Smooth muscle cell (in vitro differentiated cells): ENCODE measurements at regions not wholly inside any gene's neighbourhood (a gene's known extent, or its start where the extent isn't known, plus 50 kb on each side); places are given as distances from the start of the nearest gene placed in this dataset.

Experiments used
- DNase-seq: peaks from one replicate; lab custom pipeline; 2025; ENCODE audit not compliant: unreplicated experiment; lab: John Stamatoyannopoulos, UW
- H2AFZ ChIP-seq: fragments of 200-600 bp; sonication (generic); 2 replicates; pipeline ENCODE4 v1.6.0; 2016; ENCODE audit warnings: antibody characterized with exemption, low read depth, mild to moderate bottlenecking
- H3F3A ChIP-seq: fragments of 200-600 bp; sonication (generic); 2 replicates; pipeline ENCODE4 v1.6.0; 2017; ENCODE audit warnings: antibody characterized with exemption, low read depth
- H3K27ac ChIP-seq: fragments of 200-600 bp; sonication (generic); 2 replicates; pipeline ENCODE4 v1.5.1; 2016; ENCODE audit warnings: low read depth, mild to moderate bottlenecking
- H3K27me3 ChIP-seq: fragments of 200-600 bp; sonication (generic); 2 replicates; pipeline ENCODE4 v1.6.1; 2016; ENCODE audit warnings: low read depth, mild to moderate bottlenecking
- H3K36me3 ChIP-seq: fragments of 200-600 bp; sonication (generic); 2 replicates; pipeline ENCODE4 v1.5.1; 2016; ENCODE audit warnings: low read depth
- H3K4me1 ChIP-seq: fragments of 200-600 bp; sonication (generic); 2 replicates; pipeline ENCODE4 v1.5.1; 2016; ENCODE audit warnings: low read depth
- H3K4me2 ChIP-seq: fragments of 200-600 bp; sonication (generic); 2 replicates; pipeline ENCODE4 v1.6.0; 2016; ENCODE audit warnings: mild to moderate bottlenecking
- H3K4me3 ChIP-seq: fragments of 200-600 bp; sonication (generic); 2 replicates; pipeline ENCODE4 v1.5.1; 2016; ENCODE audit warnings: mild to moderate bottlenecking
- H3K79me2 ChIP-seq: fragments of 200-600 bp; sonication (generic); 2 replicates; pipeline ENCODE4 v1.6.0; 2016; ENCODE audit warnings: low read depth, mild to moderate bottlenecking
- H3K9ac ChIP-seq: fragments of 200-600 bp; sonication (generic); 2 replicates; pipeline ENCODE4 v1.6.0; 2016; ENCODE audit warnings: low read depth
- H3K9me3 ChIP-seq: fragments of 200-600 bp; sonication (generic); replicated peaks from 2 replicates; pipeline ENCODE4 v1.5.1; 2016; ENCODE audit warnings: low read depth
- H4K20me1 ChIP-seq: fragments of 200-600 bp; sonication (generic); 2 replicates; pipeline ENCODE4 v1.6.0; 2016; ENCODE audit warnings: low read depth
- WGBS: methylation state at CpG from one replicate; pipeline ENCODE4 v1.1.7; 2016; ENCODE audit warnings: low lambda C conversion rate; 5-methylcytosine and 5-hydroxymethylcytosine counted together
- TF ChIP-seq, protein P1 (sequence below): fragments of 200-600 bp; sonication (generic); IDR thresholded peaks from 2 replicates; pipeline ENCODE4 v1.5.1; 2017; ENCODE audit warnings: borderline replicate concordance, mild to moderate bottlenecking, antibody characterized with exemption; ENCODE audit not compliant: insufficient read depth, poor library complexity, severe bottlenecking

DNA sequence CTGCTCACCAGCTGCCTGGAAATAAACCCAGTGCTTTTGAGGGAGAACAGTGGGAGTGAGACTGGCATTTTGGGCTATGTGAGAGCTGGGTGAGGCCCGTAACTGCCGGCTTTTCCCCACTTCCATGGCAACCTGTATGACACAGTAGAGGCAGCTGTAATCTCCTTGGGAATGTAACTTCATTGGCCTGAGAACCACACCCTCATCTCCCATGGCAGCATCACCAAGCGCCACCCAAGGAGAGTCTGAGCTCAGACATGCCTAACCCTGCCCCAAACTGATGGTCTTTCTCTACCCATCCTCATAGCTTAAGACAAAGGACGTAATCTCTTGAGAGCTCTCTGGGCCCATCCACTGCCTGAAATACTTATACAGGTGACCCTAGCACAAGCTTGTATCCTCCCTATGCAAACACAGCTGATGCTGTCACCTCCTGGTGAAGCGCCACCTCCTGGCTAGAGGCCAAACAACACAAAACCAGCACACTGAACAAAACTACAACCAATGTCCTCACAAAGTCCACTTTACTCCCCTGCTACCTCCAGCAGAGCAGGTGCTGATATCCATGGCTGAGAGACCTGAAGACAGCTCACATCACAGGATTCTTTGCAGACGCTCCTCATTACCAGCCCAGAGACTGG, 763.4 kb upstream of the NRXN1 start:
- H4K20me1 ChIP-seq: no peaks in the 10 kb centered on the region
- no peaks in the 10 kb centered on the region for H3K36me3 ChIP-seq
- TF ChIP-seq, protein P1, sequence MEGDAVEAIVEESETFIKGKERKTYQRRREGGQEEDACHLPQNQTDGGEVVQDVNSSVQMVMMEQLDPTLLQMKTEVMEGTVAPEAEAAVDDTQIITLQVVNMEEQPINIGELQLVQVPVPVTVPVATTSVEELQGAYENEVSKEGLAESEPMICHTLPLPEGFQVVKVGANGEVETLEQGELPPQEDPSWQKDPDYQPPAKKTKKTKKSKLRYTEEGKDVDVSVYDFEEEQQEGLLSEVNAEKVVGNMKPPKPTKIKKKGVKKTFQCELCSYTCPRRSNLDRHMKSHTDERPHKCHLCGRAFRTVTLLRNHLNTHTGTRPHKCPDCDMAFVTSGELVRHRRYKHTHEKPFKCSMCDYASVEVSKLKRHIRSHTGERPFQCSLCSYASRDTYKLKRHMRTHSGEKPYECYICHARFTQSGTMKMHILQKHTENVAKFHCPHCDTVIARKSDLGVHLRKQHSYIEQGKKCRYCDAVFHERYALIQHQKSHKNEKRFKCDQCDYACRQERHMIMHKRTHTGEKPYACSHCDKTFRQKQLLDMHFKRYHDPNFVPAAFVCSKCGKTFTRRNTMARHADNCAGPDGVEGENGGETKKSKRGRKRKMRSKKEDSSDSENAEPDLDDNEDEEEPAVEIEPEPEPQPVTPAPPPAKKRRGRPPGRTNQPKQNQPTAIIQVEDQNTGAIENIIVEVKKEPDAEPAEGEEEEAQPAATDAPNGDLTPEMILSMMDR: peak; percentile 41
- H2AFZ ChIP-seq: no peak overlapping the region
- WGBS: 77% methylated on average over 6 of the region's 6 CpGs
- no peak for DNase-seq
- H3K79me2 ChIP-seq: no peaks in the 10 kb centered on the region
- H3K4me2 ChIP-seq: no peak overlapping the region
- H3K9me3 ChIP-seq: no peaks in the 10 kb centered on the region
- H3K4me1 ChIP-seq: no peaks in the 10 kb centered on the region
- H3K9ac ChIP-seq: no peak overlapping the region
- no peak overlapping the region for H3K4me3 ChIP-seq
- H3K27me3 ChIP-seq: no peaks in the 10 kb centered on the region
- no peak overlapping the region for H3K27ac ChIP-seq
- H3F3A ChIP-seq: no peaks in the 10 kb centered on the region

- Histone ChIP-seq H3K27me3 (no peaks in the 10 kb centered on the region), H3K9me3 (no peaks in the 10 kb centered on the region), H3K79me2 (no peaks in the 10 kb centered on the region), H2AFZ (no peak overlapping the region), H3K4me2 (no peak overlapping the region), H3K36me3 (no peaks in the 10 kb centered on the region), H3K27ac (no peak overlapping the region), H3F3A (no peaks in the 10 kb centered on the region), H4K20me1 (no peaks in the 10 kb centered on the region), H3K4me3 (no peak overlapping the region), H3K4me1 (no peaks in the 10 kb centered on the region), H3K9ac (no peak overlapping the region)
- TF ChIP-seq, protein P1: no peak
- DNase-seq: no peak
- WGBS: 96% methylated on average over 3 of the region's 3 CpGs
Observed at GRCh38 chr2:51791496-51791895, 759.6 kb upstream of the NRXN1 start.

DNA sequence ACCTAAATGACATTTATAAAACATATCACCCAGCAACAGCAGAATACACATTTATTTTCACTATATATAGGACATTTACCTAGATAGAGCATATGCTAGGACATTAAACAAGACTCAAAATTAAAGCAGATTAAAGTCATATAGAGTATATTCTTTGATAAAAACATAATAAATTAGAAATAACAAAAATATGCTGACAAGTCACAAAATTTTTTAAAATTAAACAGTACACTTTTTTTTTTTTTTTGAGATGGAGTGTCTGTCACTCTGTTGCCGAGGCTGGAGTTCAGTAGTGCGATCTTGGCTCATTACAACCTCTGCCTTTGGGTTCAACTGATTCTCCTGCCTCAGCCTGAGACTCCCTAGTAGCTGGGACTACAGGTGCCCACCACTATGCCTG, 758.9 kb upstream of the NRXN1 start:
- Histone ChIP-seq H3K79me2 (no peaks in the 10 kb centered on the region), H3K4me3 (no peak overlapping the region), H3K27me3 (no peaks in the 10 kb centered on the region), H3F3A (no peaks in the 10 kb centered on the region), H4K20me1 (no peaks in the 10 kb centered on the region), H3K4me2 (no peak overlapping the region), H3K4me1 (no peaks in the 10 kb centered on the region), H3K27ac (no peak overlapping the region), H3K36me3 (no peaks in the 10 kb centered on the region), H2AFZ (no peak overlapping the region), H3K9me3 (no peaks in the 10 kb centered on the region), H3K9ac (no peak overlapping the region)
- no peak for DNase-seq
- TF ChIP-seq, protein P1: no peak
- WGBS: 100% methylated on average over 2 of the region's 2 CpGs

DNA sequence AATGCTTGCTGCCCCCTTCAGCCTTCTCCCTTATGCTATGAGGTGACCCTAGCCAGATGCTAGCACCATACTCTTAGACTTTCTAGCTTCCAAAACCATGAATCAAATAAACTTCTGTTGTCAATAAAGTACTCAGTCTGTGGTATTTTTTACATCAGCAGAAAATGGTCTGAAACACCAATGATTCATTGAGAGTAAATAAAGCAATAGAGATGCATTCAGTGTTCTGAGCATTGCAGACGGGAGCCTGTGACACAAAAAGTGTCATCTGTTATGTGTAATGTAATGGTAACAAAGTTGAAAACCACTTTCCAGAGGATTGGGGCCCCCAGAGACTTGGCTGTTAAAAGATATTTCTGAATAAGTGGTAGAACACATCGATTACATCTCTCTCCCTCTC, 758.0 kb upstream of the NRXN1 start:
- Histone ChIP-seq H3K27ac (no peak overlapping the region), H3K4me2 (no peak overlapping the region), H3K9me3 (no peaks in the 10 kb centered on the region), H3K36me3 (no peaks in the 10 kb centered on the region), H3K4me1 (no peaks in the 10 kb centered on the region), H3K27me3 (no peaks in the 10 kb centered on the region), H3K79me2 (no peaks in the 10 kb centered on the region), H3K4me3 (no peak overlapping the region), H3F3A (no peaks in the 10 kb centered on the region), H3K9ac (no peak overlapping the region), H4K20me1 (no peaks in the 10 kb centered on the region), H2AFZ (peak overlapping the region; percentile 37)
- DNase-seq: no peak
- TF ChIP-seq, protein P1: no peak
- WGBS: 64% methylated on average over 2 of the region's 2 CpGs
